Tibial nerve (tissue), 4 donors: ENCODE measurements at regions not wholly inside any gene's neighbourhood (a gene's known extent, or its start where the extent isn't known, plus 50 kb on each side); places are given as distances from the start of the nearest gene placed in this dataset.

Source experiments
- EP300 ChIP-seq, 2 donors: sonication (generic); formaldehyde crosslinking; IDR thresholded peaks; one replicate each; pipeline ENCODE4 v1.6.1; 2017; ENCODE audit warnings: antibody characterized with exemption in 2 of 2, mild to moderate bottlenecking in 1 of 2
- POLR2A ChIP-seq, 2 donors: fragments of 450-650 bp; IDR thresholded peaks; one replicate each; pipeline ENCODE4 v1.6.1; 2017; ENCODE audit warnings: antibody characterized with exemption in 2 of 2, mild to moderate bottlenecking in 2 of 2, moderate library complexity in 2 of 2
- TF ChIP-seq, protein P1 (sequence below), 5 experiments: fragments of 200-600 bp in 3 of 5; fragments of 450-650 bp in 2 of 5; sonication (generic) in 3 of 5; IDR thresholded peaks; one replicate each; pipeline ENCODE4 v1.5.1; 2016 to 2019; ENCODE audit warnings: antibody characterized with exemption in 5 of 5, mild to moderate bottlenecking in 3 of 5, moderate library complexity in 2 of 5

DNA sequence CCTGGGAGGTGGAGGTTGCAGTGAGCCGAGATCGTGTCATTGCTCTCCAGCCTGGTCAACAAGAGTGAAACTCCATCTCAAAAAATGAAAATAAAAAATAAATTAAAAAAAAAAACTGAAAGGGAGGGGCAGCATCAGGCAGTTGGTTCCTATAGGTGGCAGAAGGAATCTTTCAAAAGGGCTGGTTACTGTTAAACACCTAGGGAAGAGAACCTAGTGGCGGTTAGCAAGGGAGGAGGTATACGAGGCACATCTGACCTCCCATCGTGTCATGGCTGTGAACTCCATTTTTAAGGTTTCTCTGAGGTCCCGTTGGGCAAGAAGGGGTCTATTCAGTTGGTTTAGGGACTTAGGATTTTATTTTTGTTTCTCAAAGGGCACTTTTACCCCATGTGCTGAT, 150.1 kb downstream of the SLC7A11 start:
- TF ChIP-seq, protein P1, sequence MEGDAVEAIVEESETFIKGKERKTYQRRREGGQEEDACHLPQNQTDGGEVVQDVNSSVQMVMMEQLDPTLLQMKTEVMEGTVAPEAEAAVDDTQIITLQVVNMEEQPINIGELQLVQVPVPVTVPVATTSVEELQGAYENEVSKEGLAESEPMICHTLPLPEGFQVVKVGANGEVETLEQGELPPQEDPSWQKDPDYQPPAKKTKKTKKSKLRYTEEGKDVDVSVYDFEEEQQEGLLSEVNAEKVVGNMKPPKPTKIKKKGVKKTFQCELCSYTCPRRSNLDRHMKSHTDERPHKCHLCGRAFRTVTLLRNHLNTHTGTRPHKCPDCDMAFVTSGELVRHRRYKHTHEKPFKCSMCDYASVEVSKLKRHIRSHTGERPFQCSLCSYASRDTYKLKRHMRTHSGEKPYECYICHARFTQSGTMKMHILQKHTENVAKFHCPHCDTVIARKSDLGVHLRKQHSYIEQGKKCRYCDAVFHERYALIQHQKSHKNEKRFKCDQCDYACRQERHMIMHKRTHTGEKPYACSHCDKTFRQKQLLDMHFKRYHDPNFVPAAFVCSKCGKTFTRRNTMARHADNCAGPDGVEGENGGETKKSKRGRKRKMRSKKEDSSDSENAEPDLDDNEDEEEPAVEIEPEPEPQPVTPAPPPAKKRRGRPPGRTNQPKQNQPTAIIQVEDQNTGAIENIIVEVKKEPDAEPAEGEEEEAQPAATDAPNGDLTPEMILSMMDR (IDR thresholded peaks at IDR 0.05) = no peak
- no peak for TF ChIP-seq POLR2A (IDR thresholded peaks at IDR 0.05)
- no peak for TF ChIP-seq EP300 (IDR thresholded peaks at IDR 0.05)
